ENCODE measurements at regions not wholly inside any gene's neighbourhood (a gene's known extent, or its start where the extent isn't known, plus 50 kb on each side); places are given as distances from the start of the nearest gene placed in this dataset.

GRCh38 chr15:95051861-95052260 lies 820.5 kb downstream of the MCTP2 start (continued):
- TF ChIP-seq SKIL (CRISPR knock-in tag; IDR thresholded peaks at IDR 0.05; ENCODE audit: borderline replicate concordance) (no peak), ZNF501 (CRISPR knock-in tag; IDR thresholded peaks at IDR 0.05) (no peak), MXD3 (CRISPR knock-in tag; IDR thresholded peaks at IDR 0.05) (no peak), ZNF597 (CRISPR knock-in tag; IDR thresholded peaks at IDR 0.05) (no peak), FOXP4 (CRISPR knock-in tag; IDR thresholded peaks at IDR 0.05) (no peak), CSRNP1 (CRISPR knock-in tag; IDR thresholded peaks at IDR 0.05) (no peak), RORA (CRISPR knock-in tag; IDR thresholded peaks at IDR 0.05) (no peak), ZNF7 (CRISPR knock-in tag; IDR thresholded peaks at IDR 0.05) (no peak), SNAPC2 (CRISPR knock-in tag; IDR thresholded peaks at IDR 0.05) (no peak), NKX3-1 (CRISPR knock-in tag; IDR thresholded peaks at IDR 0.05) (no peak)
